ENCODE measurements at regions not wholly inside any gene's neighbourhood (a gene's known extent, or its start where the extent isn't known, plus 50 kb on each side); places are given as distances from the start of the nearest gene placed in this dataset.

- 5 to 10% methylated on average over 2 of the region's 2 CpGs for WGBS, 2 experiments (ENCODE audit: low coverage in 1 of 2, low lambda C conversion rate in 2 of 2, missing lambda C conversion rate in 2 of 2)
- in situ Hi-C loops (cut with MboI): no loop called here
- TF ChIP-seq EZH2 (IDR thresholded peaks at IDR 0.05; ENCODE audit: insufficient read depth, poor library complexity, severe bottlenecking) (no peak), EZH2phosphoT487 (IDR thresholded peaks at IDR 0.05; ENCODE audit: insufficient read depth, low read depth) (no peak)
Observed at GRCh38 chr7:32256811-32257210, 186.6 kb upstream of the PDE1C start.

GRCh38 chr7:32256376-32256775 is 186.2 kb upstream of the PDE1C start:
- H3F3A ChIP-seq (ENCODE audit: insufficient read depth): no peaks in the 10 kb centered on the region
- in situ Hi-C loops (cut with MboI): no loop called here
- no peaks in the 10 kb centered on the region for H3K79me2 ChIP-seq (ENCODE audit: insufficient read depth)
- no peaks in the 10 kb centered on the region for H3K9me3 ChIP-seq (ENCODE audit: low read depth)
- H3K27ac ChIP-seq: no peak overlapping the region
- no peaks in the 10 kb centered on the region for H3K36me3 ChIP-seq (ENCODE audit: low read depth)
- TF ChIP-seq EZH2phosphoT487 (IDR thresholded peaks at IDR 0.05; ENCODE audit: insufficient read depth, low read depth) (no peak), EZH2 (IDR thresholded peaks at IDR 0.05; ENCODE audit: insufficient read depth, poor library complexity, severe bottlenecking) (no peak)
- no peak for DNase-seq
- no peaks in the 10 kb centered on the region for H4K20me1 ChIP-seq (ENCODE audit: insufficient read depth)
- H3K4me3 ChIP-seq: no peak overlapping the region
- no peaks in the 10 kb centered on the region for H3K9me2 ChIP-seq (ENCODE audit: insufficient read depth)
- no peaks in the 10 kb centered on the region for H3K27me3 ChIP-seq (replicated peaks; ENCODE audit: insufficient read depth)
- H2AFZ ChIP-seq: no peak overlapping the region
- 3% methylated on average over 2 of the region's 2 CpGs for WGBS, 2 experiments (ENCODE audit: low coverage in 1 of 2, low lambda C conversion rate in 2 of 2, missing lambda C conversion rate in 2 of 2)
- no peaks in the 10 kb centered on the region for H3K4me1 ChIP-seq (ENCODE audit: insufficient read depth)
- H3K4me2 ChIP-seq (ENCODE audit: unreplicated experiment): no peak overlapping the region
- H3K9ac ChIP-seq: no peak overlapping the region

More at GRCh38 chr7:32256811-32257210, 186.6 kb upstream of the PDE1C start:
- H3K4me3 ChIP-seq: no peak overlapping the region
- H2AFZ ChIP-seq: no peak overlapping the region
- H3K9ac ChIP-seq: no peak overlapping the region
- no peaks in the 10 kb centered on the region for H3F3A ChIP-seq (ENCODE audit: insufficient read depth)
- H3K9me3 ChIP-seq (ENCODE audit: low read depth): no peaks in the 10 kb centered on the region
- no peak overlapping the region for H3K27ac ChIP-seq
- no peaks in the 10 kb centered on the region for H3K4me1 ChIP-seq (ENCODE audit: insufficient read depth)
- no peak for DNase-seq
- no peaks in the 10 kb centered on the region for H3K36me3 ChIP-seq (ENCODE audit: low read depth)
- no peaks in the 10 kb centered on the region for H3K79me2 ChIP-seq (ENCODE audit: insufficient read depth)
- H4K20me1 ChIP-seq (ENCODE audit: insufficient read depth): no peaks in the 10 kb centered on the region
- H3K9me2 ChIP-seq (ENCODE audit: insufficient read depth): no peaks in the 10 kb centered on the region
- no peak overlapping the region for H3K4me2 ChIP-seq (ENCODE audit: unreplicated experiment)
- no peaks in the 10 kb centered on the region for H3K27me3 ChIP-seq (replicated peaks; ENCODE audit: insufficient read depth)

- Histone ChIP-seq H3K9ac (no peak overlapping the region), H3K27ac (no peak overlapping the region), H3K9me3 (ENCODE audit: low read depth) (no peaks in the 10 kb centered on the region), H3K4me1 (ENCODE audit: insufficient read depth) (no peaks in the 10 kb centered on the region), H3K27me3 (replicated peaks; ENCODE audit: insufficient read depth) (no peaks in the 10 kb centered on the region), H4K20me1 (ENCODE audit: insufficient read depth) (no peaks in the 10 kb centered on the region), H2AFZ (no peak overlapping the region), H3K4me3 (no peak overlapping the region), H3F3A (ENCODE audit: insufficient read depth) (no peaks in the 10 kb centered on the region), H3K9me2 (ENCODE audit: insufficient read depth) (no peaks in the 10 kb centered on the region), H3K79me2 (ENCODE audit: insufficient read depth) (no peaks in the 10 kb centered on the region), H3K36me3 (ENCODE audit: low read depth) (no peaks in the 10 kb centered on the region), H3K4me2 (ENCODE audit: unreplicated experiment) (no peak overlapping the region)
- TF ChIP-seq EZH2phosphoT487 (IDR thresholded peaks at IDR 0.05; ENCODE audit: insufficient read depth, low read depth) (no peak), EZH2 (IDR thresholded peaks at IDR 0.05; ENCODE audit: insufficient read depth, poor library complexity, severe bottlenecking) (no peak)
- no peak for DNase-seq
- in situ Hi-C loops (cut with MboI): no loop called here
- 39 to 42% methylated on average over 6 of the region's 6 CpGs for WGBS, 2 experiments (ENCODE audit: low coverage in 1 of 2, low lambda C conversion rate in 2 of 2, missing lambda C conversion rate in 2 of 2)
Observed at GRCh38 chr7:32255036-32255435, 184.8 kb upstream of the PDE1C start.

- no peak overlapping the region for H3K4me2 ChIP-seq (ENCODE audit: unreplicated experiment)
- H3K4me3 ChIP-seq: no peak overlapping the region
- no peak overlapping the region for H3K27ac ChIP-seq
- H3K9me3 ChIP-seq (ENCODE audit: low read depth): no peaks in the 10 kb centered on the region
- DNase-seq: no peak
- H4K20me1 ChIP-seq (ENCODE audit: insufficient read depth): no peaks in the 10 kb centered on the region
- H3K9me2 ChIP-seq (ENCODE audit: insufficient read depth): no peaks in the 10 kb centered on the region
- H3F3A ChIP-seq (ENCODE audit: insufficient read depth): no peaks in the 10 kb centered on the region
- WGBS, 2 experiments (ENCODE audit: low coverage in 1 of 2, low lambda C conversion rate in 2 of 2, missing lambda C conversion rate in 2 of 2): 56% methylated on average over 3 of the region's 3 CpGs
- no peaks in the 10 kb centered on the region for H3K36me3 ChIP-seq (ENCODE audit: low read depth)
- H2AFZ ChIP-seq: no peak overlapping the region
- no peaks in the 10 kb centered on the region for H3K79me2 ChIP-seq (ENCODE audit: insufficient read depth)
- no peaks in the 10 kb centered on the region for H3K27me3 ChIP-seq (replicated peaks; ENCODE audit: insufficient read depth)
- in situ Hi-C loops (cut with MboI): no loop called here
- H3K4me1 ChIP-seq (ENCODE audit: insufficient read depth): no peaks in the 10 kb centered on the region
- TF ChIP-seq EZH2phosphoT487 (IDR thresholded peaks at IDR 0.05; ENCODE audit: insufficient read depth, low read depth) (no peak), EZH2 (IDR thresholded peaks at IDR 0.05; ENCODE audit: insufficient read depth, poor library complexity, severe bottlenecking) (no peak)
- no peak overlapping the region for H3K9ac ChIP-seq
Observed at GRCh38 chr7:32253299-32253698, 183.1 kb upstream of the PDE1C start.

- H3K4me3 ChIP-seq: no peak overlapping the region
- in situ Hi-C loops (cut with MboI): no loop called here
Observed at GRCh38 chr7:32251659-32252058, 181.5 kb upstream of the PDE1C start.

More at GRCh38 chr7:32251659-32252058, 181.5 kb upstream of the PDE1C start:
- Histone ChIP-seq H2AFZ (no peak overlapping the region), H3K36me3 (ENCODE audit: low read depth) (no peaks in the 10 kb centered on the region), H3K27ac (no peak overlapping the region), H3K9me2 (ENCODE audit: insufficient read depth) (no peaks in the 10 kb centered on the region), H3K27me3 (replicated peaks; ENCODE audit: insufficient read depth) (no peaks in the 10 kb centered on the region), H3K4me1 (ENCODE audit: insufficient read depth) (no peaks in the 10 kb centered on the region), H3K9ac (no peak overlapping the region), H3K4me2 (ENCODE audit: unreplicated experiment) (no peak overlapping the region), H3K79me2 (ENCODE audit: insufficient read depth) (no peaks in the 10 kb centered on the region), H3K9me3 (ENCODE audit: low read depth) (no peaks in the 10 kb centered on the region), H3F3A (ENCODE audit: insufficient read depth) (no peaks in the 10 kb centered on the region), H4K20me1 (ENCODE audit: insufficient read depth) (no peaks in the 10 kb centered on the region)
- DNase-seq: no peak
- TF ChIP-seq EZH2 (IDR thresholded peaks at IDR 0.05; ENCODE audit: insufficient read depth, poor library complexity, severe bottlenecking) (no peak), EZH2phosphoT487 (IDR thresholded peaks at IDR 0.05; ENCODE audit: insufficient read depth, low read depth) (no peak)
